ENCODE measurements at regions not wholly inside any gene's neighbourhood (a gene's known extent, or its start where the extent isn't known, plus 50 kb on each side); places are given as distances from the start of the nearest gene placed in this dataset.

- Mint-ChIP-seq H3K27ac (no peak overlapping the region), H3K36me3 (ENCODE audit: low read depth) (no peaks in the 10 kb centered on the region), H3K4me3 (no peak overlapping the region), H3K9me3 (no peaks in the 10 kb centered on the region), H3K27me3 (peaks cover 3% of the 10 kb centered on the region), H3K4me1 (no peaks in the 10 kb centered on the region)
- ATAC-seq = no peak
- no peak for DNase-seq
These were observed 61.3 kb upstream of the SLC6A6 start for GRCh38 chr3:14340960-14341708.

- Mint-ChIP-seq H3K9me3 (no peaks in the 10 kb centered on the region), H3K4me1 (no peaks in the 10 kb centered on the region), H3K27me3 (no peaks in the 10 kb centered on the region), H3K4me3 (no peak overlapping the region), H3K36me3 (ENCODE audit: low read depth) (no peaks in the 10 kb centered on the region), H3K27ac (no peak overlapping the region)
- ATAC-seq (no peak), DNase-seq (no peak)
These were observed 58.9 kb upstream of the SLC6A6 start for GRCh38 chr3:14343338-14344112.

- no peaks in the 10 kb centered on the region for H3K36me3 Mint-ChIP-seq (ENCODE audit: low read depth)
- H3K4me3 Mint-ChIP-seq = no peak overlapping the region
- H3K27ac Mint-ChIP-seq = no peak overlapping the region
- ATAC-seq (no peak), DNase-seq (no peak)
- no peaks in the 10 kb centered on the region for H3K9me3 Mint-ChIP-seq
- no peaks in the 10 kb centered on the region for H3K27me3 Mint-ChIP-seq
- no peaks in the 10 kb centered on the region for H3K4me1 Mint-ChIP-seq
These were observed 58.1 kb upstream of the SLC6A6 start for GRCh38 chr3:14344351-14344750.

- Mint-ChIP-seq H3K36me3 (ENCODE audit: low read depth) (no peaks in the 10 kb centered on the region), H3K4me1 (no peaks in the 10 kb centered on the region), H3K27me3 (no peaks in the 10 kb centered on the region), H3K9me3 (no peaks in the 10 kb centered on the region), H3K27ac (no peak overlapping the region), H3K4me3 (no peak overlapping the region)
- no peak for ATAC-seq
- no peak for DNase-seq
These were observed 56.8 kb upstream of the SLC6A6 start for GRCh38 chr3:14345496-14346150.

GRCh38 chr3:14346191-14346590 is 56.2 kb upstream of the SLC6A6 start:
- H3K27ac Mint-ChIP-seq = no peak overlapping the region
- no peaks in the 10 kb centered on the region for H3K36me3 Mint-ChIP-seq (ENCODE audit: low read depth)
- no peaks in the 10 kb centered on the region for H3K4me1 Mint-ChIP-seq
- DNase-seq (no peak), ATAC-seq (no peak)
- H3K9me3 Mint-ChIP-seq = no peaks in the 10 kb centered on the region
- H3K4me3 Mint-ChIP-seq = no peak overlapping the region
- H3K27me3 Mint-ChIP-seq = no peaks in the 10 kb centered on the region

- no peaks in the 10 kb centered on the region for H3K4me1 Mint-ChIP-seq
- no peaks in the 10 kb centered on the region for H3K9me3 Mint-ChIP-seq
- H3K4me3 Mint-ChIP-seq = no peak overlapping the region
- no peaks in the 10 kb centered on the region for H3K36me3 Mint-ChIP-seq (ENCODE audit: low read depth)
- DNase-seq (no peak), ATAC-seq (no peak)
- H3K27ac Mint-ChIP-seq = no peak overlapping the region
- H3K27me3 Mint-ChIP-seq = no peaks in the 10 kb centered on the region
These were observed 55.8 kb upstream of the SLC6A6 start for GRCh38 chr3:14346642-14347041.

GRCh38 chr3:14347110-14347509 is 55.3 kb upstream of the SLC6A6 start:
- Mint-ChIP-seq H3K4me3 (no peak overlapping the region), H3K27me3 (no peaks in the 10 kb centered on the region), H3K4me1 (no peaks in the 10 kb centered on the region), H3K36me3 (ENCODE audit: low read depth) (no peaks in the 10 kb centered on the region), H3K27ac (no peak overlapping the region), H3K9me3 (no peaks in the 10 kb centered on the region)
- DNase-seq (no peak), ATAC-seq (no peak)

- ATAC-seq (no peak), DNase-seq (no peak)
- Mint-ChIP-seq H3K27ac (no peak overlapping the region), H3K4me3 (no peak overlapping the region), H3K9me3 (no peaks in the 10 kb centered on the region), H3K27me3 (no peaks in the 10 kb centered on the region), H3K36me3 (ENCODE audit: low read depth) (no peaks in the 10 kb centered on the region), H3K4me1 (no peaks in the 10 kb centered on the region)
These were observed 50.8 kb upstream of the SLC6A6 start for GRCh38 chr3:14351617-14352001.

GRCh38 chr3:14352002-14352627 is 50.3 kb upstream of the SLC6A6 start:
- Mint-ChIP-seq H3K9me3 (no peaks in the 10 kb centered on the region), H3K4me3 (no peak overlapping the region), H3K27me3 (no peaks in the 10 kb centered on the region), H3K36me3 (ENCODE audit: low read depth) (no peaks in the 10 kb centered on the region), H3K27ac (no peak overlapping the region), H3K4me1 (no peaks in the 10 kb centered on the region)
- DNase-seq = peak; percentile 11
- ATAC-seq = no peak
